ENCODE measurements at regions not wholly inside any gene's neighbourhood (a gene's known extent, or its start where the extent isn't known, plus 50 kb on each side); places are given as distances from the start of the nearest gene placed in this dataset.

DNA sequence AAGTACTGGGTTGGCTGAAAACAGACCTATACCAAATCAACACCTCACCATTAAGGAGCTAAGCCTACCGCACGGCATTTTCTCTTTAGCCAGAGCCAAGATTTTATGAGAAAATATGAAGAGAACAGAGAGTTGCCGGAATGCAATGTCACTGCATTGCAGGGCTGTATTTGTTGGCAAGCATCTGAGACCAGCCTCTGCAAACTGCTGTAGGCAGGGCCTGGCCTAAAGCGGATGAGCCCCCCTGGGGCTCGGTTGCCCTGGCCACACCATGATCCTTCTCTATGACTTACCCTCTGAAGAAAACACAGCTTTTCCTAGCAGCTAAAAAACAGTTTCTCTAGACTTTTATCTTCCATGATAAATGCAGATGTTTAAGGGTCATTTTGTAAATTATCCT lies 120.5 kb upstream of the SORBS2 start:
- TF ChIP-seq CTCF (IDR thresholded peaks at IDR 0.05) (no peak), POLR2AphosphoS5 (IDR thresholded peaks at IDR 0.05) (no peak), POLR2A (IDR thresholded peaks at IDR 0.05) (no peak)

Measured in breast epithelium (tissue), 3 donors.